ENCODE measurements at regions not wholly inside any gene's neighbourhood (a gene's known extent, or its start where the extent isn't known, plus 50 kb on each side); places are given as distances from the start of the nearest gene placed in this dataset.

DNA sequence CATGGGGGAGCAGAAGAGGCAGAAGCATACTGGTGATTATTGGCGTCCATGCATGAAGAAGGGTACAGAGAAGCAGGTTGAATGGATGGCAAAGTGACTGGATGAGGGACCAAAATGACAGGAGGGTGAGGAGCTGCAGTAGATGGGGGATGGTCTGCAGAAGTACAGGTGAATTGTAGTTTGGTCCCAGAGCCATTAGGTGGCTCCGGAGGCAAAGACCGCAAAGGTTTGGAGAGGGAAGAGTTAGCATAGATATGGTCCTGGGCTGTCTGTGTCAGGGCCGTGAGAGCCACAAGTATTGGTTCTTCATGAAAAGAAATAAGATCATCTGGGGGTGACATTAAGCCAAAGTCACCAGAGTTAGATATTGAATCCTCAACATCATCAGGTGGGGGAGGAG is 59.0 kb upstream of the ZNF726 start:
- DNase-seq: no peak

DNA sequence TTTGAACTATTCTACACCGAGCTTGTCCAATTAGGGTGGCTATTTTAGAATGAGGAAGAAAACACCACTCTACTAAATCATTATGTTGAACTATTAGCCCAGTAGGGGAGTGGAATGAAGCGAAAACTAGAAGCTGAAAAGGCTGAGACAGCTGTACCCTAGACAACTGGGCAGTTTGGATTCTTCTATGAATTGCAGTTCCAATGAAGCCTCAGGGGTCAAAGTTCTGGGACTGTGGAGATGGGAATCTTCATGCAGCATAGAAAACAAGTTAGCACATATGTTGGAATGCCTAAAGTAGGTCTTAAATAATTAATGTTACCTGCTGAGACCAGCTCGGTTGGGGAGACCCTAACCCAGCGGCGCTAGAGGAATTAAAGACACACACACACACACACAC is 62.7 kb upstream of the ZNF726 start:
- DNase-seq: no peak

DNA sequence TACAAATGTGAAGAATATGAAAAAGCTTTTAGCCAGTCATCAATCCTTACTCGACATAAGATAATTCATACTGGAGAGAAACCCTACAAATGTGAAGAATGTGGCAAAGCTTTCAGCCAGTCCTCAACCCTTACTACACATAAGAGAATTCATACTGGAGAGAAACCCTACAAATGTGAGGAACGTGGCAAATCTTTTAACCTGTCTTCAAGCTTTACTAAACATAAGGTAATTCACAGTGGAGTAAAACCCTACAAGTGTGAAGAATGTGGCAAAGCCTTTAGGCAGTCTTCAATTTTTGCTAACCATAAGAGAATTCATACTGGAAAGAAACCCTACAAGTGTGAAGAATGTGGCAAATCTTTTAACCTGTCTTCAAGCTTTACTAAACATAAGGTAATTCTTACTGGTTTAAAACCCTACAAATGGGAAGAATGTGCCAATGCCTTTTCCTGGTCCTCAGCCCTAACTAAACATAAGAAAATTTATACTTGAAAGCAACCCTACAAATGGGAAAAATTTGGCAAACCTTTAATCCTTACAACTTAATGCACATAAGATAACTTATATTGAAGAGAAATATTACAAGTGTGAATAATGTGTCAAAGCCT is 74.1 kb upstream of the ZNF681 start:
- no peak for DNase-seq

DNA sequence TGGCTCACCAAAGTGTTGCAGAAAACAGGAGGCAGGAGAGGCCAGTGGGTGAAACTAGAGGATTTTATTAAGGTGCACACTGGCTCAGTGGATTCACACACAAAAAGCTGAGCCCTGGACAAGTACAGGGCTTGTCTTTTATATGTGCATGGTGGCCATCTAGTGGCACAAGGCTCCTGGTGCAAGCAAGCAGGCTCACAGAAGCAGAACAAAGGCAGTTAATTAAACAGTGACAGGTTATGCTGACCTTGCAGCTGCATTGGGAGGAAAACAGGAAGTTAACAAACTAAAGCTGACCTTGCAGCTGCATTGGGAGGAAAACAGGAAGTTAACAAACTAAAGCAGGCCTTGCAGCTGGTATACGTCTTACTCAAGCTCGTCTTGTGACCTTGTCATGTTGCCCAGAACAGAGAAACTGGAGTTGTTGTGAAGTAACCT is 65.3 kb upstream of the ZNF681 start:
- no peak for DNase-seq

DNA sequence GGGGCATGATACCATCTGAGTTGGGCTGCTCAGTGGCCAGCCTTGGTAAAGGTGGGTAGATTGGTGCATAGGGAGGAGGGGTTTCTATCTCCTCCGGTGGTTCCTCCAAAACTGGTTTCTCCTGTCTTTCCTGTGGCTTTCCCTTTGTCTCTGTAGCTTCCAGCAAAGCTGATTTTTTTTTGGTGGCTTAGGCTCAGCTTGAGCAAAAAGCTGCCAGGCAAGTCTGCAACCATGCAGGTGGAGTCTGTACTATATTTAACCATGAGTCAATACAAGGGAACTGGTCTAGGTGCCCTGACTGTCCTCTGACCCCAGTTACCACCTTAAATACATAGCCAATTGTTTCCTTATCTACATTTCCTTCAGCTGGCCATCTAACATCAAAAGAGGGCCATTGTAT is 64.0 kb upstream of the ZNF681 start:
- DNase-seq: no peak

DNA sequence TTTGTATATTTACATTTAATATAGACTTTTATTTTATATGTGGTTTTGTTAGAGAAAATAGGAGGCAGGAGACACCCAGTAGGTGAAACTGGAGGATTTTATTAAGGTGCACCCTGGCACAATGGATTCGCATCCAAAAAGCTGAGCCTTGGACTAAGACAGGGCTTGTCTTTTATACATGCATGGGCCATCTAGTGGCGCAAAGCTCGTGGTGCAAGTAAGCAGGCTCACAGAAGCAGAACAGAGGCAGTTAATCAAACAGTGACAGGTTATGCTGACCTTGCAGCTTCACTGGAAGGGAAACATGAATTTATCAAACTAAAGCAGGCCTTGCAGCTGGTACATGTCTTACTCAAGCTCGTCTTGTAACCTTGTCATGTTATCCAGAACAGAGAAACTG is 58.8 kb upstream of the ZNF681 start:
- peak in 1 of 4 experiments; percentile 17 for DNase-seq

DNA sequence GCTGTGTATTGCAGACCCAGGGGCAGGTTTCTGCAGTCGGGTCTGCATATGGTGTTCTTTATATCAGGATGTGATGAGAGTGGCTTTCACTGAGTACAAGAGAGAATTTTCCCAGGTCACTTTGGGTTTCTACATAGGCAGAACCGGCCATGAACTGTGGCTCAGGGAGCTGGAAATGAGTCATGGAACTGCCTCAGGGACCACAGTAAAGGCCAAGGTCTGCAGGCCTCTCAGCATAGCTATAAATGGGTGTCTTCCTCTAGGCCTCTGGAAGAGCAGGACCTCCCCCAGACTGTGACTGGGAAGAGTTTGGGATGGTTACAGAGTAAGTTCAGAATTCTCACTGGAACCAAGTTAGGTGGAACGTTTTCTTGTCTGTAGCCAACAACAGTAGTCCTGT is 51.8 kb upstream of the ZNF681 start:
- no peak for DNase-seq
